ENCODE measurements at regions not wholly inside any gene's neighbourhood (a gene's known extent, or its start where the extent isn't known, plus 50 kb on each side); places are given as distances from the start of the nearest gene placed in this dataset.

DNA sequence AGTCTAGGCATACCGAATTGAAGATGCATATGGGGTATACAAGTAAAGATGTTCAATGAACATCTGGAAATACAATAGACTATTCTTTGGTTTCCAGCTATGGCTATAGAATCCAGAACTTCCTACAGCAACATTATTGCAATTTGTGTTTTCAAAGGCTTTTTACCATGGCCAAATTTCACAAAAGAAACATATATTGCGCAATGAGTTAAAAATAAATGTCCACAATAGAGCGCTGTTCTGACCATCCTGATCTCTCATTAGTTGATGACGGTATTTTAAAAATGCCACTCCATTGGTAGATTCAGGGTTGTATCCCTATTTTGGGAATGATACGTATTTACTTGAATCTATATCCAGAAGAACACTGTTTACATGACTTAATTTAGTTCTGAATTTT lies 139.2 kb downstream of the LINC00632 start:
- no peak overlapping the region for H3K27ac ChIP-seq (ENCODE audit: low read length)
- no peaks in the 10 kb centered on the region for H3K9me3 ChIP-seq (replicated peaks; ENCODE audit: control insufficient read depth, low read depth, low read length)
- DNase-seq = no peak
- no peaks in the 10 kb centered on the region for H3K36me3 ChIP-seq (ENCODE audit: control insufficient read depth, insufficient read depth, low read length)
- no CpG with 5 or more reads among the region's 5 CpGs for WGBS (ENCODE audit: insufficient coverage)
- H3K4me3 ChIP-seq (ENCODE audit: low read length) = no peak overlapping the region
- H3K4me1 ChIP-seq (ENCODE audit: control insufficient read depth, insufficient read depth, low read length) = no peaks in the 10 kb centered on the region
- H3K27me3 ChIP-seq (ENCODE audit: control insufficient read depth, insufficient read depth, low read length) = no peaks in the 10 kb centered on the region

DNA sequence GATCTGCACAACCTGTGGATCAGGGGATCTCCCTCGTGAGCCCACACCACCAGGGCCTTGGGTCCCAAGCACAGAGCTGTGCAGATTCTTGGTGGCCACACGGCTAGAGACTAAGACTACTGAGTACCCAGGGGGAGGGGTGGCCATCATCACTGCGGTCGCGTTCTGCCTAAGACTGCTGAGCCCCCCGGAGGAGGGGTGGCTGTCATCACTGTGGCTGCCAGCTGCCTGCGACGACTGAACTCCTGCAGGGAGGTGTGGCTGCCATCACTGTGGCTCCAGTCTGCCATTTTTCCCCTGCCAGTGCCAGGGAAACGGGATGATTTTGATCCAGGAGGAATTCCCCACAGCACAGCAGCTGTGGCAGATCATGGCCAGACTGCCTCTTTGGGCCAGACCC lies 141.7 kb upstream of the SPANXB1 start:
- Histone ChIP-seq H3K27ac (ENCODE audit: low read length) (no peak overlapping the region), H3K36me3 (ENCODE audit: control insufficient read depth, insufficient read depth, low read length) (no peaks in the 10 kb centered on the region), H3K4me3 (ENCODE audit: low read length) (no peak overlapping the region), H3K4me1 (ENCODE audit: control insufficient read depth, insufficient read depth, low read length) (no peaks in the 10 kb centered on the region), H3K9me3 (replicated peaks; ENCODE audit: control insufficient read depth, low read depth, low read length) (no peaks in the 10 kb centered on the region), H3K27me3 (ENCODE audit: control insufficient read depth, insufficient read depth, low read length) (no peaks in the 10 kb centered on the region)
- DNase-seq = no peak
- 61% methylated on average over 9 of the region's 9 CpGs for WGBS (ENCODE audit: insufficient coverage)

DNA sequence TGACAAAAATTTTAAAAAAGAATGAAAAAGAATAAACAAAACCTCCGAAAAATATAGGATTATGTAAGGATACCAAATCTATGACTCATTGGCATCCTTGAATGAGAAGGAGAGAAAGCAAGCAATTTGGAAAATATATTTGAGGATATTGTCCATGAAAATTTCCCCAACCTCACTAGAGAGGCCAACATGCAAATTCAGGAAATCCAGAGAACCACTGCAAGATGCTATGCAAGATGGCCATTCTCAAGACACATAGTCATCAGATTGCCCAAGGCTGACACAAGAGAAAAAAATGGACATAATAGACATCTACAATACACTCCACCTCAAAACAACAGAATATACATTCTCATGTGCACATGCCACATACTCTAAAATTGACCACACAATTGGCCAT lies 135.9 kb upstream of the SPANXB1 start:
- no peak overlapping the region for H3K4me3 ChIP-seq (ENCODE audit: low read length)
- WGBS (ENCODE audit: insufficient coverage) = no CpG with 5 or more reads among the region's 1 CpG
- no peaks in the 10 kb centered on the region for H3K4me1 ChIP-seq (ENCODE audit: control insufficient read depth, insufficient read depth, low read length)
- no peaks in the 10 kb centered on the region for H3K27me3 ChIP-seq (ENCODE audit: control insufficient read depth, insufficient read depth, low read length)
- no peak for DNase-seq
- no peaks in the 10 kb centered on the region for H3K36me3 ChIP-seq (ENCODE audit: control insufficient read depth, insufficient read depth, low read length)
- H3K27ac ChIP-seq (ENCODE audit: low read length) = no peak overlapping the region
- H3K9me3 ChIP-seq (replicated peaks; ENCODE audit: control insufficient read depth, low read depth, low read length) = no peaks in the 10 kb centered on the region

DNA sequence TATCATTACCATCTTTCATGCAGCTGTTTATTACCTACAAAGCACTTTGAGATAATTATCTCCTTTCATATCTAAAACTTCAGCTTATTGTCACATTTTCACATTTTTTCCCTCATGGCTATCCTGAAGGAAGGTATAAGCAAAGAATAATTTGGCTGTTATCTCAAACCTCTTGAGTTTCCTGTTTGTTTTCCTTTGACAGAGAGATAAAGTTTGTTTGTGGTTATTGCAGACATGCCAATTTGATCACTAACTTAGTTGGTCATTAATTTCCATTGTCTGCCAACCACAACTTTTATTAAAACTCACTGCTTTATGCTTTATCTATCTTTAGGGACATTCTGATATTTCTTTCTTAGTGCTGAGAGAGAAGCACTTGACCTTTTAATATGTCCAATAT lies 89.8 kb upstream of the SPANXB1 start:
- no peak for DNase-seq
- Histone ChIP-seq H3K27me3 (ENCODE audit: control insufficient read depth, insufficient read depth, low read length) (peaks cover under 1% of the 10 kb centered on the region), H3K4me1 (ENCODE audit: control insufficient read depth, insufficient read depth, low read length) (no peaks in the 10 kb centered on the region), H3K27ac (ENCODE audit: low read length) (no peak overlapping the region), H3K4me3 (ENCODE audit: low read length) (no peak overlapping the region), H3K9me3 (replicated peaks; ENCODE audit: control insufficient read depth, low read depth, low read length) (no peaks in the 10 kb centered on the region), H3K36me3 (ENCODE audit: control insufficient read depth, insufficient read depth, low read length) (no peaks in the 10 kb centered on the region)

DNA sequence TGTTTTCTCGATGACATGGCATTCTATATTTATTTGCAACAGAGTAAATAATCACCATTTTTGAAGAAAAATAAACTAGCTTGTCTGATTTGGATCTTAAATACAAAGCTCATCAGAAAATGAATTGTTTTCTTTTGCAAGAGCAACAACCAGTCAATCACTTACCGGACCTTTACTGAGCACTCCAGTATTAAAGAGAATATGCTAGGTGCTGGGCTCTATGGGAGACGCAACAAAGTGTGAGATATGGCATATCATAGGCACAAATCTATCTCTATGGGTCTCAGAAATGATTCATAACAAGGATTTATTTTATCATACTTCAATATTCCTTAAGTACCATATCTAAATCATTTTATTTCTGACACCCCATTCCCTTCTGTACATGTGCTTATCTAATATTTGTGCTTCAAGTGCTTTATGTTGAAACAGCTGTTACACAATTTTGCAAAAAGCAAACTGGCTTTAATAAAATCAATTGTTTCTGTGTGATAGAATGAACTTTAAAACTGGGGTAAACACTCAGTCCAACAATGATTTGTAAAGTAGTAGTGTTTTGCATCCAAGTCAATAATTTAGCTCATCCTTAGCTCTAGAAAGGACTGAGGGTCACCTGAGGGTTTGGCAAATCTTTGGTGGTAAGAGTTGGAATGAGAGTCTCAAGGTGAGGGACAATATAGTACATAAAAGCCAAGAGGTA lies 88.4 kb upstream of the SPANXB1 start:
- no peaks in the 10 kb centered on the region for H3K36me3 ChIP-seq (ENCODE audit: control insufficient read depth, insufficient read depth, low read length)
- no peaks in the 10 kb centered on the region for H3K9me3 ChIP-seq (replicated peaks; ENCODE audit: control insufficient read depth, low read depth, low read length)
- no peak overlapping the region for H3K27ac ChIP-seq (ENCODE audit: low read length)
- no CpG with 5 or more reads among the region's 3 CpGs for WGBS (ENCODE audit: insufficient coverage)
- no peak for DNase-seq
- no peaks in the 10 kb centered on the region for H3K4me1 ChIP-seq (ENCODE audit: control insufficient read depth, insufficient read depth, low read length)
- H3K27me3 ChIP-seq (ENCODE audit: control insufficient read depth, insufficient read depth, low read length) = peaks cover 2% of the 10 kb centered on the region
- no peak overlapping the region for H3K4me3 ChIP-seq (ENCODE audit: low read length)

DNA sequence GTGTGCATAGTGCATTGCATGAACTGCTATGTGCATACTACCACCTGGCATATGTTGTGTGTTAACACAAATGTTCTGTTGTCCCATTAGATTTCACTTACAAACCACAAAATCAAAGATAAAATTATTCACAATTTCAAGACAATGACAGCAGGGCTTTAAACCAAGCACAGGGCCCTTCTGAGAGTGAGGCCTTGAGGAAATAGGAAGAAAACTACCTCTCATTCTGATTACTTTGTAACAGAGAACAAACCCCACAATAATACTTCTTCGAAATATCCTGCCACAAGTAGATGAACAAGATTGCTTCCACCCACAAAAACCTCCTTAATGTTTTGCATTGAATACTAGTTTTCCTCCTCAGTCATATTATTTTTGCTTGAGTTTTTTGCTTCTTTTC lies 85.5 kb upstream of the SPANXB1 start:
- Histone ChIP-seq H3K9me3 (replicated peaks; ENCODE audit: control insufficient read depth, low read depth, low read length) (no peaks in the 10 kb centered on the region), H3K27me3 (ENCODE audit: control insufficient read depth, insufficient read depth, low read length) (peaks cover 2% of the 10 kb centered on the region), H3K4me1 (ENCODE audit: control insufficient read depth, insufficient read depth, low read length) (no peaks in the 10 kb centered on the region), H3K4me3 (ENCODE audit: low read length) (no peak overlapping the region), H3K36me3 (ENCODE audit: control insufficient read depth, insufficient read depth, low read length) (no peaks in the 10 kb centered on the region), H3K27ac (ENCODE audit: low read length) (no peak overlapping the region)
- no peak for DNase-seq
- no CpG with 5 or more reads among the region's 1 CpG for WGBS (ENCODE audit: insufficient coverage)

DNA sequence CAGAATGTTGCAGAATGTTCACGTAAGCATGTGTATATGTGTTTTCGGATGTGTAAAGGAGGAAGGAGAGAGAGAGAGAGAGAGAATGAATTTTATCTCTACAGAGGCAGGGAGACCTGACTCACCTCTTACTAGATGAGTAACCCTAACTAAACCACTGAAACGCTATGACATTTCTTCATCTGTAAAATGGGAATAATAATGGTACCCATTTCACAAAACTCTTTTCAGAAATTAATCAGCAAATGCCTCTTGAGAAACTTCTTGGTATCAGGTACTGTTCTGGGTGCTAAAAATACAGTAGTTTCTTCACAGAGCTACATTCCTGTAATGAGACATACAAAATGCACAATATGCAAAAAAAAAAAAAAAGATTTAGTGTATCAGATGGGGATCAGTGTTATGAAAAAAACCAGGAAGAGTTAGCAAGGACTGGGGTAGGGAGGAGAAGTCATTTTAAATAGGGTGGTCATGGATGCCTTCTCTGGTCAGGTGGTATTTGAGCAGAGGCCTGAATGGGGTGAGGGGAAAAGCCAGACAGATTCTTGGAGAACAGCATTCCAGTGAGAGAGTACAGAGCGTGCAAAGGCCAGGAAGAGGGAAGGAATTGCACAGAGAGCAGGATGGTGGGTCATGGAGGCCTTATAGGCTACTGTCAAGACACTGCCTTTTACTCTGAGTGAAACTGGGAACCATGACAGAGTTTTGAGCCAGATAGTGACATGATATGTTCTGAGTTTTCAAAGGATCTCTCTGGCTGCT lies 84.9 kb upstream of the SPANXB1 start:
- DNase-seq = no peak
- Histone ChIP-seq H3K36me3 (ENCODE audit: control insufficient read depth, insufficient read depth, low read length) (no peaks in the 10 kb centered on the region), H3K9me3 (replicated peaks; ENCODE audit: control insufficient read depth, low read depth, low read length) (no peaks in the 10 kb centered on the region), H3K4me1 (ENCODE audit: control insufficient read depth, insufficient read depth, low read length) (no peaks in the 10 kb centered on the region), H3K27ac (ENCODE audit: low read length) (no peak overlapping the region), H3K27me3 (ENCODE audit: control insufficient read depth, insufficient read depth, low read length) (peaks cover 2% of the 10 kb centered on the region), H3K4me3 (ENCODE audit: low read length) (no peak overlapping the region)
- 75% methylated on average over 1 of the region's 4 CpGs for WGBS (ENCODE audit: insufficient coverage)

DNA sequence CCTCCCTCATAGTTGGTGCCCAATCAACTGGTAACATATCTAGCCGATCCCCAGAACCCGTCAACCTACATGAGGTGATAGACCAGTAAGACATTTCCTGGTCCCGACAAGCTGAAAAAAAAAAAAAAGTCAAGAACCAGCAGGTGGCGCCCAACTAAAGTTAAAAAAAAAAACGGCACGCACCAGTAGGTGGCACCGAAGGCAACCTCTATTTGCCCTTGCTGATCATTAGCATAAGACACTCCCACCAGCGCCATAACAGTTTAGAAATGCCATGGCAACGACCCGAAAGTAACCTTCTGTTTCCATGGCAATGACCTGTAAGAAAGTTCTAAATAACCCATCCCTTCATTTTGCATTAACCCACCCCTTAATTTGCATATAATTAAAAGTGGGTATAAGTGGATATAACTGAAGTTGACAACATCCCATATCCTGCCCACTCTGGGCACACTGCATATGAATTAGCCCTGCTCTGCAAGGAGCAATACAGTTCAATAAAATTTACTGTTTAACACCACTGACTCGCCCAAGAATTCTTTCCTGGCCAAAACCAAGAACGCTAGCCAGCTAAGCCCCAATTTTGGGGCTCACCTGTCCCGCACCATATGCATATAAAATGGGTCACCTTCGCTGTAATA lies 83.9 kb upstream of the SPANXB1 start:
- Histone ChIP-seq H3K4me3 (ENCODE audit: low read length) (no peak overlapping the region), H3K4me1 (ENCODE audit: control insufficient read depth, insufficient read depth, low read length) (no peaks in the 10 kb centered on the region), H3K27me3 (ENCODE audit: control insufficient read depth, insufficient read depth, low read length) (peaks cover 2% of the 10 kb centered on the region), H3K36me3 (ENCODE audit: control insufficient read depth, insufficient read depth, low read length) (no peaks in the 10 kb centered on the region), H3K27ac (ENCODE audit: low read length) (no peak overlapping the region), H3K9me3 (replicated peaks; ENCODE audit: control insufficient read depth, low read depth, low read length) (no peaks in the 10 kb centered on the region)
- DNase-seq = peak; percentile 26
- 53% methylated on average over 8 of the region's 14 CpGs for WGBS (ENCODE audit: insufficient coverage)

DNA sequence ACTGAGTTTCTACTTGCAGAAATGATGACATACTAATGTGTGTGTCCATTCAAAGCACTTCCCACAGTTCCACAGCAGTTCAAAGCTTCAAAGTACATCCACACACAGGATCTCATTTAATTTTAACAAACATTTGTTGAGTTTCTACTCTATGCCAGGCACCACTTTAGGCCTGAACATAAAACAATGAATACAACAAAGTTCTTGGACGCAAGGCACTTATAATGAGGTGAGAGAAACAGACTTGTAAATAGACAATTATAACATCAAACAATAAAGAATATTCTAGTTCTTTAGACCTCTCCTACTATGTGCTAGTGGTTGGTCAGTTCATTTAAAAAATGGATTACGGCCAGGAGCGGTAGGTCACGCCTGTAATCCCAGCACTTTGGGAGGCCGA lies 82.0 kb upstream of the SPANXB1 start:
- H3K27ac ChIP-seq (ENCODE audit: low read length) = no peak overlapping the region
- H3K36me3 ChIP-seq (ENCODE audit: control insufficient read depth, insufficient read depth, low read length) = no peaks in the 10 kb centered on the region
- H3K4me3 ChIP-seq (ENCODE audit: low read length) = no peak overlapping the region
- no peak for DNase-seq
- H3K27me3 ChIP-seq (ENCODE audit: control insufficient read depth, insufficient read depth, low read length) = peaks cover 2% of the 10 kb centered on the region
- no peaks in the 10 kb centered on the region for H3K4me1 ChIP-seq (ENCODE audit: control insufficient read depth, insufficient read depth, low read length)
- no peaks in the 10 kb centered on the region for H3K9me3 ChIP-seq (replicated peaks; ENCODE audit: control insufficient read depth, low read depth, low read length)
- 100% methylated on average over 4 of the region's 5 CpGs for WGBS (ENCODE audit: insufficient coverage)

DNA sequence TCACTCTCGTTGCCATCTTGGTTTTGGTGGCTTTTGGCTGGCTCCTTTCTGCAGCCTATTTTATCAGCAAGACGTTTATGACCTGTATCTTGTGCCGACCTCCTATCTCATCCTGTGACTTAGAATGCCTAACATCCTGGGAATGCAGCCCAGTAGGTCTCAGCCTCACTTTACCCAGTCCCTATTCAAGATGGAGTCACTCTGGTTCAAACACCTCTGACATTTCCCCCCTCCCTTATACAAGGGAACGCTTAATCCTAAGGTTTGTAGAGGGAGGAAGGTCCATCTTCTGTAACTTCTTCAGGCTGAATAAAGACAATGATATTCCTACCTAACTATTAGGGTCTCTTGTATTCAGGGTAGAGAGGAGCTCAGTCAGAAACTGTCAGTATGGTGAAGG lies 79.3 kb upstream of the SPANXB1 start:
- WGBS (ENCODE audit: insufficient coverage) = 50% methylated on average over 1 of the region's 4 CpGs
- no peaks in the 10 kb centered on the region for H3K4me1 ChIP-seq (ENCODE audit: control insufficient read depth, insufficient read depth, low read length)
- H3K27ac ChIP-seq (ENCODE audit: low read length) = no peak overlapping the region
- H3K4me3 ChIP-seq (ENCODE audit: low read length) = no peak overlapping the region
- DNase-seq = no peak
- H3K9me3 ChIP-seq (replicated peaks; ENCODE audit: control insufficient read depth, low read depth, low read length) = no peaks in the 10 kb centered on the region
- peaks cover 3% of the 10 kb centered on the region for H3K27me3 ChIP-seq (ENCODE audit: control insufficient read depth, insufficient read depth, low read length)
- no peaks in the 10 kb centered on the region for H3K36me3 ChIP-seq (ENCODE audit: control insufficient read depth, insufficient read depth, low read length)
